ENCODE measurements at regions not wholly inside any gene's neighbourhood (a gene's known extent, or its start where the extent isn't known, plus 50 kb on each side); places are given as distances from the start of the nearest gene placed in this dataset.

DNA sequence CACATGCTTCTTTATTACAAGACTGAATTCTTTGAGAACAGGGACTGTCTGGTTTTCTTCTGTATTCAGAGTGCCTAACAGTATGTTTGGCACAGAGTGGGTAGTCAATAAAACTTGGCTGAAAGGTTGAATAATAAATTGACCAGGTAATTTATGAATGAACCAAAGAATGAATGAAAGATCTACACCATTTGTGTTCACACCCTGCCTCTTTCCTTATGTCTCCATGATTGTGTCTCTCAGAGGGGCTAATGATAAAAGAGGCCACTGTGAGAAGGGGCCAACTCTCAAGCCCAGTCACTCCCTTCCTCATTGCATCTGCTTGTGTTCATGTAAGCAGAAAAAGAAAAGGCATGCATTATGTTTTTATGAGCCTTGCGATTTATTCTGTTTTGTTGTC lies 569.7 kb upstream of the TENM4 start:
- no peak for TF ChIP-seq CREB1 (IDR thresholded peaks at IDR 0.05)
- TF ChIP-seq CTCF (IDR thresholded peaks at IDR 0.05; ENCODE audit: control extremely low read depth in 1 of 3, insufficient read depth in 1 of 3, low read depth in 1 of 3, low read length in 3 of 3), result no peak
- TF ChIP-seq SRF (IDR thresholded peaks at IDR 0.05; ENCODE audit: low read depth, low read length), result no peak
- no peak for TF ChIP-seq BCL11A (IDR thresholded peaks at IDR 0.05; ENCODE audit: low read depth in 2 of 2, low read length in 2 of 2)
- TF ChIP-seq FOSL1 (IDR thresholded peaks at IDR 0.05; ENCODE audit: insufficient read depth, low read depth, low read length), result no peak
- no peak for TF ChIP-seq JUN (IDR thresholded peaks at IDR 0.05; ENCODE audit: low read depth, low read length)
- no peak for TF ChIP-seq SIX5 (IDR thresholded peaks at IDR 0.05; ENCODE audit: low read depth, low read length)
- no peak for TF ChIP-seq SUZ12 (IDR thresholded peaks at IDR 0.05; ENCODE audit: low read length)
- TF ChIP-seq POLR2A (IDR thresholded peaks at IDR 0.05; ENCODE audit: control extremely low read depth in 1 of 2, low read depth in 2 of 2, low read length in 2 of 2), result no peak
- TF ChIP-seq E2F6 (IDR thresholded peaks at IDR 0.05), result no peak

Measured in H1 (cell line).